ENCODE measurements at regions not wholly inside any gene's neighbourhood (a gene's known extent, or its start where the extent isn't known, plus 50 kb on each side); places are given as distances from the start of the nearest gene placed in this dataset.

GRCh38 chr6:163942790-163943189 is 528.3 kb downstream of the QKI start:
- no peak overlapping the region for H3K4me3 ChIP-seq (ENCODE audit: low read depth, low read length)
- no peak for DNase-seq (ENCODE audit: low read depth)
- no peak for TF ChIP-seq CTCF (IDR thresholded peaks at IDR 0.05; ENCODE audit: low read depth, low read length, missing control alignments)

GRCh38 chr6:163941624-163941976 is 527.1 kb downstream of the QKI start:
- DNase-seq (ENCODE audit: low read depth): no peak
- H3K4me3 ChIP-seq (ENCODE audit: low read depth, low read length): no peak overlapping the region
- no peak for TF ChIP-seq CTCF (IDR thresholded peaks at IDR 0.05; ENCODE audit: low read depth, low read length, missing control alignments)

- H3K4me3 ChIP-seq (ENCODE audit: low read depth, low read length): no peak overlapping the region
- DNase-seq (ENCODE audit: low read depth): no peak
- TF ChIP-seq CTCF (IDR thresholded peaks at IDR 0.05; ENCODE audit: low read depth, low read length, missing control alignments): no peak
Measured at GRCh38 chr6:163940705-163941623, 526.4 kb downstream of the QKI start.

- H3K4me3 ChIP-seq (ENCODE audit: low read depth, low read length): no peak overlapping the region
- no peak for TF ChIP-seq CTCF (IDR thresholded peaks at IDR 0.05; ENCODE audit: low read depth, low read length, missing control alignments)
- no peak for DNase-seq (ENCODE audit: low read depth)
Measured at GRCh38 chr6:163937071-163937470, 522.6 kb downstream of the QKI start.

GRCh38 chr6:163935158-163935762 is 520.7 kb downstream of the QKI start:
- no peak for TF ChIP-seq CTCF (IDR thresholded peaks at IDR 0.05; ENCODE audit: low read depth, low read length, missing control alignments)
- DNase-seq (ENCODE audit: low read depth): no peak
- H3K4me3 ChIP-seq (ENCODE audit: low read depth, low read length): no peak overlapping the region

- no peak for TF ChIP-seq CTCF (IDR thresholded peaks at IDR 0.05; ENCODE audit: low read depth, low read length, missing control alignments)
- no peak for DNase-seq (ENCODE audit: low read depth)
- no peak overlapping the region for H3K4me3 ChIP-seq (ENCODE audit: low read depth, low read length)
Measured at GRCh38 chr6:163930012-163930411, 515.5 kb downstream of the QKI start.

All from GM12864 (cell line).